SK-N-DZ (cell line): ENCODE measurements at regions not wholly inside any gene's neighbourhood (a gene's known extent, or its start where the extent isn't known, plus 50 kb on each side); places are given as distances from the start of the nearest gene placed in this dataset.
"Not testable (repeated sequence)": the region's sequence is repeated elsewhere in the genome, so short reads cannot be mapped to it uniquely, and the experiment has no call there.

Experiments
- DNase-seq: peaks from one replicate; pipeline ENCODE4 v3.0.0-alpha.2; 2015; ENCODE audit warnings: low spot score

DNA sequence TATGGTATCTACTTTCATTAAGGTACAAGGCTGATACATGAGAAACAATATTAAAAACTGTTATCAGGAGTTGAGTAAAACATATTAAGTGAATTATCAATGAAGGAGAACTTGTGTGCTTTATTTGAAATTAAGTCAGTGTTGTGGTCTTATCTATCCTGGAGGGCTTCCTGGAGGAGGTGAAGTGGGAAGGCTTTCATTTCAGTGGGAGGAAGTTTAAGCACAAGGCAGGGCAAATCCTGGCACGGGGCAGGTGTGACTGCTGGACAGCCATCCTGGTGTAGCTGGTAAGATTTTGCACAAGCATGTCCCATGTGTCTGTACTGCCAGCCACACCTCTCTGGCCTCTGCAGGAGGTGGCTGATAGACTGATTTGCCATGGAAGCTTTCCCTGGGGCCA lies 159.7 kb upstream of the SKOR2 start:
- no peak for DNase-seq

DNA sequence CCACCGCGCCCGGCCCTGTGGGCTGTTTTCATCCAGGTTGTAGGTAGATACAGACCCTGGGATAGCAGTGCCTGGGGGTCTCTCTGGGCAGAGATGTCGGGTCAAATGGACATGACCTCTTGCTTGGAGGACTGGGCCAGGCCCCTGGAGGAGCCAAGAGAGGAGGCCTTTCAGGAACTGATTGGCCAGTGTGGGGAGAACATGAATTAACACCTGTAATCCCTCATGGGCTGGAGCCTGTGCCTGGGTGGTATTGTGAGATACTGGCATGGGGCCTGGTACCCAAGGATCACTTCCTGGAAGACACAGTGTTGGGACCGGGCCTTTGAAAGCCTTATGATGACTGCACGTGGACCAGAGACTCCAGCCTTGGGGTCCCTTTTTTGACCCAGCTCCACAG lies 158.7 kb upstream of the SKOR2 start:
- no peak for DNase-seq

DNA sequence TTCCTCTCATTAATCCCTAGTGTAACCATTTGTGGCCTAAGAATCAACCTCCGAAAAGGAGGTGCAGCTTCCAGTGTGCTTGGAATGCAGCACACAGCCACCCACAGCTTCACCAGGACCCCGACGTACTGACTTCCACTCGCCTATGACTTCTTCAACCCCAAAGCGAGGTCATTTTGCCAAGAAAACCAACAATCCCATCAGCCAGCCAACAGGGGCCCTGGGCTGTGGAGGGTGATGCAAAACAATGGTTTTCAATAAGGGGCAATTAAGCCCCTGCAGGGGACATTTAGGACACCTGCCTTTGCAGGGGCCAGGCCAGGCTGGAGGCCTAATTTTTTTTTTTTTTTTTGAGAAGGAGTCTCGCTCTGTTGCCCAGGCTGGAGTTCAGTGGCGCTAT lies 158.1 kb upstream of the SKOR2 start:
- DNase-seq, result no peak

DNA sequence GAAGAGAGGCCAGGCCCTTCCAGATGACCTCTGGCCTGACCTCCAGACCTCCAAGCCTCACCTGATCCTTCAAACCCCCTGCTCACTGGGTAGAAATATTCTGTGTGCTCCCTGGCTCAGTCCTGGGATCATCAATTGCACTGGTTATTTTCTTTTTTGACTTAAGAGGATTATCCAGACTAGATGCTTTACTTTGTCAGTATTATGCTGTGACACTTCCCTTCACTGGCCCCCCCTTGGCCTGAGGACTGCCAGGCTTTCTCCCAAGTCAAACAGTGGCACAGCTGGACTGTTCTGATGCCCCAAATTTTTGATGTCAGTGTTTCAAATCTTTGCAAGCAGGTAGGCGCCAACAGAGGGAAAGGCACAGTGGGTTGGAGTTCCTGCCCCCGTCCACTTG lies 156.3 kb upstream of the SKOR2 start:
- DNase-seq, result no peak

DNA sequence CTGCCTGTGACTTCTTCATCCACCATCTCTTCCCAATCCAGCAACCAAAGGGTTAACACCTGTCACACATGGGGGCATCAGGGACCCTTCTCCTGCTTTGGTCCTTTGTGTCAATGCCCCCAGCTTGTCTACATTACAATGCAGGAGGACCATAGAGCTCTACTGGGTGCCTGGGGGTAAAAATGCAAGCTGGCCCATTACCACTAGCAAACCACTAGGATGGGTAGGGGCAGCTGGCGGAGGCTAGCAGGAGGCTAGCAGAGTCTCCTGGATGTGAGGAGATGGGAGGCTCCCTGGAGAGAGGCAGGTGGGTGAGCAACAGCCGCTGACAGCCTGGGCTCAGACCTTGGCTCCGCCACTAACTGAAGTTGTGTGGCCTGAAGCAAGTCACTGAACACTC lies 153.4 kb upstream of the SKOR2 start:
- DNase-seq, result no peak

DNA sequence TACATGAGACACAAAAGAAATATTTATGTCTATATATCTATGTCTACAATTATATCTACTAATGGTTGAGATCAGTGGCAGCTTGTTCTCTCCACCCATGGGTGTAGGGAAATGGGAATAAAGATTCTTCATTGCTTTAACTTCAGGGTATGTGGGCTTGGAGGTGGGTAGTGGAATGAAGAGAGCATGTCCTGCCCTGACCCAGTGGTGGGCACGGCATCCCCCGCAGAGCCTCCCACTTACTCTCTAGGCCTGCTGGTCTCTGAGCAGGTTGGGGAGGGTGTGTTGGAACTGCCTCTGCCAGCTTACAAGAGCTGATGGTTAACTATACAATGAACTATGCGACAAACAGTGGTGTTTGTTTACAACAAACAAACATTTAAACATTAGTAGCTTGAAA lies 152.5 kb upstream of the SKOR2 start:
- DNase-seq, result no peak

DNA sequence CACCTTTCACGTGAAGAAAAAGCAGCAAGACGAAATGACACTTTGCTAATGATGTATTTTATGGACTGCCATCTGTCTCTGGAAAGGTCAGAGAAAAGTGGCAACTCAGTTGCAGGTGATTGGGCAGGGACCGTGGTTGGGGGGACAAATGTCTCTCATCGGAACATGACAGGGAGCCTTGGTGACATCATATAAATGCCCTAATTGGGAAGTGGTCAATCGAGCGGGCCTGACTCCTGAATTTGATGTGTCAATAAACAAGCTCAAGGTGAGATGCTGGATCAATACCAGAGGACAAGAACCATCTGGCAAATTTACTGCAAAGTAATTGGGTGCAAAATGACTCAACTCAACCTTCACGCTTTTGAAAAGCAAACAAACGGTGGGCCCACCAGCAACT lies 151.9 kb upstream of the SKOR2 start:
- no peak for DNase-seq

DNA sequence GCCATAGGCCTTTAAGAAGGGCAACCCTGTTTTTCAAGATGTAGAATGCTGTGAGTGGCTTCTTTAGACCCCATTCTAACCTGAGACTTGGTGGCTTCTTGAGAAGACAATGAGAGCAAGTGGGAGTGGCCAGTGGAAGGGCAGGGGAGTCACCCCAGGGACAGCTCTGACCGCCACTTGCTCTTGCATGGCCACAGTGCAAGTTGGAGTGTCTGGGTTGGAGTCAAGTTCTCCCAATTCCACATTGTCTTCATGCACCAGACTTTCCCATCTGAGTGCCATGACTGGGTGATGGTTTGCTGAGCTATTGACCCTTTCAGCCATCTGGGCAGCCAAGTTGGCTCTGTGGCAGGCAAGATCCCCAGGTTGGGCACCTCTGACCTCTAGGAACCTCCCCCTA lies 148.0 kb upstream of the SKOR2 start:
- DNase-seq, result no peak

DNA sequence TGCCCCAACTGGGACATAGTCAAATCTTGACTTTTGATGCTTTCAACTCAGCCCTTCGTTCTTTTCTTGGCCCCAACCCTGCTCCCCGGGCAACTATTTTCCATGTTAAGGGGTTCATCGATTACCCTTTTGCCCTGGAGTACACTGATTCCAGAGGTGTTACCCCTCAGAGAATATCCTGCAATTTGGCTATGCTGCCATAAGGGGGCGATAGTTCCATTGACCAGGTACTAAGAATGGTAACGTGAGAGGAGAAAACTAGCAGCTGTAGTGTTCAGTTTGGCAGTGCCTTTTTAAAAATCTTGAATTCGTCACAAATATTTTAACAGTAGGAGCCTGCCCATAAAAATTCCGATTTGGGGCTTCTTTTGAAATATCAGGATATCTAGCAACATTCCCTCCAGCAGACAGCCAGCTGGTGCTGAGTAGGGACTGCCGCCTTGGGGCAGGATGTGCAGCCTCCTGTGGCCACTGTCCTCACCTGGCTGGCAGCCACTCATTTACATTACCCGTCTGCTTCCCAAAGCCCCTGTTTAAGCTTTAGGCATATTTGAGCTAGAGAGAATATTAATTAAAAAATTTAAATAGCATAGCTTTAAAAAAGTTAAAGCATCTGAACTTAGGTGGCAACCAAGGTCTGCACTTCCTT lies 146.3 kb upstream of the SKOR2 start:
- no peak for DNase-seq

DNA sequence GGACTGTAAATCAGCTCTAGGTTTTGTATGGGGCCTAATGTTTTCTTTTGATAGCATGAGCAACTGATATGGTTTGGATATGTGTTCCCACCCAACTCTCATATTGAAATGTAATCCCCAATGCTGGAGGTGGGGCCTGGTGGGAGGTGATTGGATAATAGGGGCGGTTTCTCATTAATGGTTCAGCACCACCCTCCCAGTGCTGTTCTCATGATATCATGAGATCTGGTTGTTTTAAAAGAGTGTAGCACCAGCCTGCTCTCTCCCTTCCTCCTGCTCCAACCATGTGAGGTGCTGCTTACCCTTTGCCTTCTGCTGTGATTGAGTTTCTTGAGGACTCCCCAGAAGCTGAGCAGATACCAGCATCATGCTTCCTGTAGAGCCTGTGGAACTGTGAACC lies 140.2 kb upstream of the SKOR2 start:
- DNase-seq, result no peak

DNA sequence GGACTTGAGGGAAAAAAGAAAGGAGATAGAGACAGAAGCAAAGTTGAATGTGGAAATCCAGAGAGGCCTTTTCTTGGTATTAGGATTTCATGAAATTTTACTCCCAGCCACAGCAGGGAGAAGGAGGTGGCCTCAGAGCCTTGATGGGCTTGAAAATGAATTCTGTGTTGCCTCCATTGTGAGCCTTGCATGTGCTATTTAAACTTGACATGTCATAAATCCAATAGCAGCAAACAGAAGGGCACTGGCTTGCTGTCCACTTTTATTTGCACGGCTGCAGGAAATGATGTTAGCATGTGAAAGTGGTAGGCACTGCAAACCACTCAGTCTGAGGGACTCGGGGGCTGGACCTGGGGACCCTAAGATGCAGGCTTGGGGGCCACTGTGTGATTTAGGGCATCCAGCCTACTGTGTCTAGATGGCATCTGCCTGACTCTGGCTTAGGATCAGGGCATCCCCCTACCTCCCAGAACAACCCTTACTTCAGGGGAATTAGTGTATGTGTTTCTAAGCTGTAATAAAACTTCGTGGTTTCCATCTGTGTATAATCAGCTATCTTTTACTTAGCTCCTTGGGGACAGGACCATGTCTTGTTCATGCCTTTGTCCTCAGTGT lies 139.1 kb upstream of the SKOR2 start:
- DNase-seq, result no peak

DNA sequence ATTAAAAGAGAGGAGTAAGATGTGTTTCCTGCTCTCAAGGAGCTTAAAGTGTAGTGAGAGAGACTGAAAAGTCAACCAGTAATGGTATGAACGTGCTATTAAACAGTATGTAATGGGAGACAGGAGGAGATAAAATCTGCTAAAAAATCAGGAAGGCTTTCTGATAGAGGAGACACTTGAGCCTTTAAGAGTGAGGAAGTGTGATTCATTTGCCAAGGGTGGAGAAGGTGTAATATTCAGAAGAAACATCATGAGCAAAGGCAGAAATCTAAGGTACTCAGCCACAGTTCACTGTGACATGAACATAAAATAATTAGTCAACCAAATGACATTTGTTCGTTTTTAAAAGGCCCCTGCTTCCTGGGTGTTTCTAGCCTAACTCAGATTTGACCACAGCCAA lies 137.8 kb upstream of the SKOR2 start:
- no peak for DNase-seq

DNA sequence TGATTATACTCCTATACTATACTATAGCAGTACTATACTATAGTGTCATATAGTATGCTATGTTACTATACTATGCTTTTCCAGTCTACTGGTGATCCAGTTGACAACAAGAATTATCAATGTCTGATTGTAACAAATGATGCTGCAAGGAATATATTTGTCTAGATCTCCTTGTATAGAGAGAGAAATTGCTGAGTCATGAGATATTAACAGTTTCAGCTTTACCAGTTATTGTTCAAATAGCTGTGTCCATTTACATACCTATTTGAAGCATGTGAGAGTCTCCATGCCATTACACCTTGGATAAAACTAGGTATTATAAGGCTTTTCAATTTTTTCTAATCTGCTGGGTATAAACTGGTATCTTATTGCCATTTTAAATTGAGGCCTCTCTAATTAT lies 136.4 kb upstream of the SKOR2 start:
- no peak for DNase-seq

DNA sequence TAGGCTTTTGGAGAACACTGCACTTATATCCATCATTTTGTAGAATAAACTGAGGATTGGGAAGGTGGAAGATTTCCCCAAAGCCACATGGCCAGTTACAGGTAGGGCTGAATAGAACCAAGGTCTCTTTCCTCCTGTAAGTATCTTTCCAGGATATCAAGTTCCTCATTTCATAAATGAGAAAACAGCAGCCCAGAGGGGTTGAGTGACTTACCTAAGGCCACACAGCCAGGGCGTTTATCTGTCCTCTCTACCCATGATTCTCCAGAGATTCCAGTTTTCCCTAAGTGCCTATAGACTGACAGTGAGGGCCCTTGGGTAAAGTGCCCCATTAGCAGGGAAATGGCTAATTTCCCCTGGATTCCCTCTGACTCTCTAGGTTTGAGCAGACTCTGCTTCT lies 132.3 kb upstream of the SKOR2 start:
- no peak for DNase-seq

DNA sequence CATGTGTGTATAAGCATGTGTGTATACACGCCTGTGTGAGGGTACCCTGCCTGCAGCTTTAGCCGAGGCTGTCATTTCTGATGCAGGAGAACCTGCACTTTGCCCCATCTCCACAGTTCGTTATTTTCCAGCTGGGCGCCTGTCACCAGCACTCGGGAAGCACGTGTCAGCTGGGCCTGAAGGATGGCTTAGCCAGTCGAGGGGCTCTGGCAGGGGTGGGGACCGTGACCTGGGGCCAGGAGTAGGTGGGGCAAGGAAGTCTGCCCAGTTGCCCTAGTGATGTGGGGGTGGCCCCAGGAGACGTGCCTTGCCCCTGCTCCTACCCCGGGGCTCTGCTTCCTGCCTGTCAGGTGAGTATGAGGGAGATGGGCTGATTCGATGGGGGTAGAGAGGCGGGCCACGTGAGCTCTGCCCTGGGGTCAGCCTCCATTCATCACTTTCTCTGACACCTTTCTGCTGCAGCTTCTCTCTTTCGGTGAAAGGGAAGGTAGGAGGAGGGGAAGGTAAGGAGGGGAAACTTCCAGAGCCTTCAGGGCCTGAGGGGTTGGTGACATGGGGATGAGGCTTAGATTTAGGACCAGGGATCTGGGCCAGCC lies 130.6 kb upstream of the SKOR2 start:
- no peak for DNase-seq

DNA sequence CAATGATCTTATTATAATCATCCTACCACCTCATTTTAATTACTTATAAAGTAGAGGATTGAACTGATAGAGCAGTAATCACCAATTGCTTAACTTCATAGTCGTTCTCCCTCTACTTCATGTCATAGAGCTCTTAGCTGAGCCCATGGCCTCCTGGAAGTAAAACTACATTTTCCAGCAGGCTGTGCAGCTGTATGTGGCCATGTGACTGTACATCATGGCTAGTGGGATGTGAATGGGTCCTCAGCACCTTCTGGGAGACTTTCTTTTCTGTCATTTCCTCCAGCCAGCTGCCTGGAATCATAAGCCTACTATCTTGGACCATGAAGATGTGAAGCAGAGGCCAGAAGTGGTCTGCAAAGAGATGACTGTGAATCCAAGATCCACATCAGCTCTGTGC lies 128.7 kb upstream of the SKOR2 start:
- no peak for DNase-seq

DNA sequence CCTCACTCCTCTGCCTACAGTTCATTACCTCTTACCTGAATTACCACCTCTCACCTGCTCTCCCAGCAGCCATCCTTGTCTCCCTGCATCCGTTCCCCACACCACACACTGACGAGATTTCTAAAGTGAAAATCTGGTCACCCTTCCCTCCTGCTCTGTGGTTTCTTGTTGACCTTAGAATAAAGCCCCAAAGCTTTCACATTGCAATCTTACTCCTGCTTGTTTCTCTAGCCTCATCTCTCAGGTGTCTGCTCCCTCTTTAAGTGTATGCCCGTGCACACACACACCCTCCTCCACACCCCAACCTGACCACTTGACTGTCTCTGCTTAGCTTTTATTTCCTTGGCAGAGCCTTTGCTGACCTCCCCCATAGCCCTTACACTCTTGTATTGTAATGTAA lies 122.0 kb upstream of the SKOR2 start:
- no peak for DNase-seq

DNA sequence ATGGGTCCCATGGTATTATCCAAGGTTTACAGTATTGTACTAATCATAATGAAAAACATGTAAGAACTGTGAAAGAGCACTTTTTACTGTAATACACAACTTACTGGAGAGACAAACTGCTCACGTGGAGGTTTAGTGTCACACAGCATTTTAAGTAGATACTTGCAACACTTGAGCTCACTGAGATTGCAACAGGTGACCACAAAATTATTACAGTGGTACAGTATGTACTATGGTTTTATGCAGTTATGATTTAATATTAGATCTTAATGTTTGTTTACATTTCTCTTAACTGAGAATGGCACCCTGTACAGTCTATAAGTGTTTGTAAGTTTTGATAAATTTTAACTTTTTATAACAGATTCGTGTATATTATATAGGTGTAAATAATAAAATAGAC lies 118.6 kb upstream of the SKOR2 start:
- no peak for DNase-seq

DNA sequence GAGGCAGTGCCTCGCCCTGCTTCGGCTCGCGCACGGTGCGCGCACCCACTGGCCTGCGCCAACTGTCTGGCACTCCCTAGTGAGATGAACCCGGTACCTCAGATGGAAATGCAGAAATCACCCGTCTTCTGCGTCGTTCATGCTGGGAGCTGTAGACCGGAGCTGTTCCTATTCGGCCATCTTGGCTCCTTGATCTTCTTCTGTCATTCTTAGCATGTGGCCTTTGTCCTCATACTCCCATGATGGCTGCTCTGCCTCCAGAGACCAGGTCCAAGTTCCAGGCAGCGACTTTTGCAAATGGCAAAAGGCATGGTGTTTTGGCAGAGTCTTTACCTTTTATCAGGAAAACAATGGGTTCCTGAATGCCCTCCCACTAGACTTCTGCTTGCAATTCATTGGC lies 102.6 kb upstream of the SKOR2 start:
- not testable (repeated sequence) for DNase-seq

DNA sequence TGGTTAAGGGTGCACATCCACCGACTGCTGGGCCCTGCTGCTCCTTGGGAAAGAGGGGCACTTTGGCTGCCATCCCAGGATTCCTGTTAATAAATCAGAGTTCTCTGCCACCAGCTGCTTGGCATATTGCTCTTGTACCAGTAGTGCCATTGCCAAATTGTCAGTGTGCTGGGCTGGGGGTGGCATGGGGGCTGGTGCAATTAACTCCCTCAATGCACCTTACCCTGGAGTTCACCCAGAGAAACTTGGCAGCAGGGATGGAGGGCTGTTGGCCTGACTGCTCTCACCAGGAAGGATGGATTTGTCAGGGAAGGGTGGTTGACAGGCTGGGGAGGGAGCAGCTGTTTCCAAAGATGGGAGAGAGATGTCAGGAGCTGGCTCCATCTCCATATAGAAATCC lies 94.6 kb upstream of the SKOR2 start:
- DNase-seq, result no peak

DNA sequence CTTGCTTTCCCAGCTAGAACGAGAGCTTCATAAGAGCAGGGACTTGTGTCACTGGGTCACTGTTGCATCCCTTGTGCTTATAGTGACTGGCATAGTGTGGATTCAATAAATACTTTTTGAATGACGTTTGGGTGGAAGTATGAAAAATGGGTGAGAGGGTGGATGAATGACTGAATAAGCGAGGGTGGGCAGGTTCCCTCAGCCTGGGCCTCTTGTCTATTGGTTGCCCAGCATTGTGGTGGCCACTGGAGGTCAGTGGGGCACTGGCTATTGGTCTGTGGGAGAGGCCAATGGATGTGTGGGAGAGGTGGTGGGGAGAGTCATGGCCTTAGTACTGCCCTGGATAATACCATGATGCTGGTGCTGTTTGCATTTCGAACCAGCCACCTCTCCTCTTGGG lies 93.8 kb upstream of the SKOR2 start:
- no peak for DNase-seq

DNA sequence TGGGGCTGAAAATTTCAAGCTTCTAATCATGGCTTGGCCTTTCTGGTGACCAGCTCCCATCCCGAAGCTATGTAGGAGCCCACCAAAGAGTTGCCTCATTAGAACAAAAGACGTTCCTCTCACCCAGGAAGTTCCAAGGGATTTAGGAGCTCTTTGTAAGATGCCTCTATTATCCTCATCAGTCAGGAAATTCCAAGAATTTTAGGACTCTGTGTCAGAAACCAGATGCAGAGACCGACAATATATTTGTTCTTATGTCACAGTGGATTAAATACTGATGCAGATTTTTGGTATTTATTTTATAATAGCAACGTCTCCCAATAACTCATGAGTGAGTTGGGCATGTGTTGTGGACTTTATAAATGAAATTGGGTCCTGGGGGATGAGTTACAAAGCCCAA lies 91.8 kb upstream of the SKOR2 start:
- DNase-seq, result no peak

DNA sequence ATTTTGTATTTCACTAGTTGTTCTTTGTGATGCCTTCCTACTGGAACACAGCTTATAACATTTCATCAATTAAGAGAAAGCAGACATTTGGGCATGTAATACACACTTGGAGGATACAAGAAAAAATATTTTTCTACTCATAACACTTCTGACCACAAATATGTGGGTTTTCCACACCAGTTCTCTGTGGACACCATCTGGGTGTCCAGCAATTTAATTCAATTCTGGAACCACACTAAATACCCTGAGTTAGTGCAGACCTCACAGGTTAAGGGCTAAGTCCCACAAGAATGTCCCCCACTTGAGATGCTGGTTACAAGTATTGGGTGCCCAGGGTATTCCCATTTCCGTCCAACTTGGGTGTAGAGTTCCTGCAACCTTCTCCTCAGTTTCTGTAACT lies 91.1 kb upstream of the SKOR2 start:
- no peak for DNase-seq

DNA sequence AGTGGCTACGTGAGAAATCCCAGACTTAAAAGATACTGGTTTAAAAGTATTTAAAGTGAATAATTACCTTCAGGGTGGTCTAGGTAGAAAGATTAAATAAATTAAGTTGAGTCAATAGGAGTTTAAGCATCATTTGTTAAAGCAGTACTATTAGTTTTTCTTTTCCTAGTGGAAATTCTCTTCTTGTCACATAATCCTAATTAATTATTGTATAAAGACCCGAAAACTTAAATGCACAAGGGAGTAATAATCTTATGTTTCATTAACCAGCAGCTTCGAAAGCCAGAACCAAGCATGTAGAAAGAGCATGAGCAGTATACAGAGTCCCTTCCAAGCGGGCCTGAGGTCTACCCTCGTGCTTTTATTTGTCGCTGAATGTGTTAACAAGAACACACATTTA lies 90.2 kb upstream of the SKOR2 start:
- no peak for DNase-seq
